Kidney glomerular epithelial cell (primary cell): ENCODE measurements at regions not wholly inside any gene's neighbourhood (a gene's known extent, or its start where the extent isn't known, plus 50 kb on each side); places are given as distances from the start of the nearest gene placed in this dataset.

Experiments used
- DNase-seq: peaks from one replicate; lab custom pipeline; 2025; lab: John Stamatoyannopoulos, UW

DNA sequence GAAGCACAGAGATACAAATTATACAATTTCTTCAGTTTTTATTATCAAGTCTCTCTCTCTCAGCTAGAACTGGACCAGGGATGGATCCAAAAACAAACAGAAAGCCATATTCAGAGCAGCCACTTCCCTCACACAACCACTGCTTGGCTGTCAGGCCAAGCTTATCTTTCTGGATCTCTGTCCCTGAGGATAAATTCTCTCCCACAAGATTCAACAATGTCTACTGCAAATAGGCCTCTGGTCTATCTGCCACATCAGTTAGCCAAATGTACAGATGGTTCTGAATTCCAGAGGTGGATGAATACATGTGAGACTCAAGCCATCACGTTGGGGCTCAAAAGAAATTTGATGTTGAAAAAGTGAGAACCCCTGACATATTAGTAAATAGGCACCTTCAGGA is 350.9 kb downstream of the LTN1 start:
- DNase-seq: no peak

DNA sequence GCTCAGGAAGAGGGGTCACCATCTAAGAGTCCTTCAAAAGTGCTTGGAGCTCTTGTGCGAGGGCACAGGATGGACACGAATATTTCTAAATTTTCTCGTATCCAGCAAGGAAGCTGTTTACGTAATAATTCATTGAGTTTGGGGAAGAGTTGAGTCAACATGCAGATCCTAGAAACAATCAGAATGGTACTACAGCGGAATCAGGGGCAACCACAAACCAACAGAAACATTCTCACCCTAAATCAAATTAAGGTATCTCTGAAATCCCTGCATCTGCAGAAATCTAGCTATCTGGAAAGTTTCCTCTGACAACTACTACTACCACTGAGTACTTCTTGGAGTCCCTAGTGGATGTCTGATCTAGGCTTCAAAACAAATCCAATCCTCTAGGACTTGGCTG is 352.4 kb downstream of the LTN1 start:
- no peak for DNase-seq

DNA sequence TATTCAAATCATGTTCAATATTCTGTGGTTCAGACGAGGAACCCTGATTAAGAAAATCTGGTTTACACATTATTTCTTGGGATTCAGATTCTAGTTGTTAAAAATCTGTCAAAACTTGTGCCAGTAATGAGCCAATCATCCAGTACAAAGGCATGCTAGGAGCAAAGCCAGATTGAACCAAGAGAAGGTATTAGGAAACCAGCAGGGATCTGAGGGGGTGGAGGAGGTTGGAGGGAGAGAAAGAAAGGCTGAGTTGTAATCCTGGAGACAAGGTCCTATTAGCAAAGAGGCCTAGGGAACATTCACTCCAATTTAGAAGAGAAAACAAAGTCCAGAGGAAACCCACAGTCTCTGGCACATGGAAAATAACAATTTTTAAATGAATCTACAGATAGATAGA is 352.9 kb downstream of the LTN1 start:
- DNase-seq: no peak

DNA sequence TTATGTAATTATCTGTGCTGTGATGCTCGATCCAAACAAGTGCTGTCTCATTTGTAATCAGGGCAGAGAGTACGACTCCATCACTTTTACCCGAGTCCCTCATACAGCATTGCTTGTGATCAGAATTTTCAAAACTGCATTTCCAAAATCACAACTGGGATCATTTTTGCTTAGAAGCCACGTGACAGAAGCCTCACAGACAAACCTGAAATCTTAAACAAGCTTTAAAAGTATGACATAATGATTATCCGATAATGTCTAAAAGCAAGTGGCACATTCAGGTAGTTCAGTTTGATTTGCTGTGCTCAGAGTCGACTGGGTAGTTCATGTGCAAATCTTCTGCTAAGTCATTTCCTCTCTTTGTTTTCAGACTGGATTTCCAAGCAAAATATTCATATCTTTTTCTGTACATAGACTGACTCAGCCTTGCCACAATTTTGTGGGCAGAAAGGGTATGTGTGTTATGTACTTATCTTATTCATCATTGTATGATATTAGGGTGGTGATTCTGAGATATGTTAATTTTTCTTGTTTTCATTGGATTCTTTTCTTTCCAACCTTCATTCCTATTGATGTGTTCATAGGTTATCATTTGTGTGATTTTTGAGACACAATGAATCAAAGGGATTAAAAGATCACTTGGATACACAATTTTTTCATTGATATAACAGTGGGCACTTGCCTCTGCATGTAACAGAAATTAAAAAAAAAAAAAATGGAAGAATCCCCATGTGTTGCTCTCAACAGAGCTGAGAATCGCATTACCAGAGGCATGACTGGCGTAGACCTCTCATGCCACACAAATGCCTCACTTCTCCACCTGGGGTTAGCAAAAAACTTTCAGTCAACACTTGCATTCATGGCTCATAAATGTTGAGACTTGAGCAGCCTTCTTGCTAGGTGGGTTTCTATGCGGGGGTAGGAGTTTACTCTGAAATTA is 355.7 kb downstream of the LTN1 start:
- DNase-seq: peak; percentile 80

DNA sequence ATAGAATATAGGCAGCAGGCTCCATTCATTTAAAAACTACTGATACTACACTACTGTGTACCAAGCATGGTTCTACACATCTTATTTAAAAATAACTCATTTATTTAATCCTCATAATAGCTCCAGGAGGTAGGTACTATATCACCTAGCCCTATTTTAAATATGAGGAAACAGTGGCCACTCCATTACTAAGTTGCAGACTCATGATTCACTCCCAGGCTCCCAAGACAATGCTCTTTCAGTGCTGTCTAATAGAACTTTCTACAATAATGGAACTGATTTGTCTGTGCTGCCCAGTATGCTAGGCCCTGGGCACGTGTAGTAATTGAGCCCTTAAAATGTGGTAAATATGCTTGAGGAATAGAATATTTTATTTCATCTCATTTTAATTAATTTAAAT is 357.1 kb downstream of the LTN1 start:
- no peak for DNase-seq

DNA sequence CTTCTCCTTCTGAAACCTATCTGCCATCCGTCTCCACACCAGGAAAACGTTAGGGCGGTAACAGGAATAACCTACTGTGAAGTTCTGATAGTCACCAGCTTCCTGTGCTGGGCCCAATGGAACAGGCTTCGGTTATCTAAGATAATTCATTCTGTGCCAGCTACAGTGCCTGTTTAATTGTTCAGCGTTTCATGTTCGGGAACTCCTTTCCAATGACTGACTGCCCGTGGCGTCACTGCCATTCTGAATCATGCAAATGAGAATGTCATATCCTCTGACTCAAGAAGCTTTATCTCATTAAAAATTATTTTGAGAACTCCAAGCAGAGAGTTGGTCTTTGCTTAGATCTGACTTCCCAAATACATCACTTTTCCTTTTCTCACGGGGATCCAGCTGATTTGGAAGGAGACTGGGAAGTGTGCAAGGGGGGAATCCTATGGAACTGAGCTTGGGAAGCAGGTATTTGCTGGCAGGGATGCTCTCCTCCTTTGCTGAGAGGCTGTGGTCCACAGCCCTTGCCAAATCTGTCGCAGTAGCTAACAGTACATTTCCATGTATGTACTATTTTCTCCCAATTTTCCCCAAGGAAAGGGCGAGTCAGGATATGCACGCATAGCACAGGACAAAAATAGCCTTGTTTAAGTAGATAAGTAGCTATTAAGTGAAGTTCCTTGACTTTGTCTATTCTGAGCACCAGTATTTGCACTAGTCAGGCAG is 358.7 kb downstream of the LTN1 start:
- no peak for DNase-seq

DNA sequence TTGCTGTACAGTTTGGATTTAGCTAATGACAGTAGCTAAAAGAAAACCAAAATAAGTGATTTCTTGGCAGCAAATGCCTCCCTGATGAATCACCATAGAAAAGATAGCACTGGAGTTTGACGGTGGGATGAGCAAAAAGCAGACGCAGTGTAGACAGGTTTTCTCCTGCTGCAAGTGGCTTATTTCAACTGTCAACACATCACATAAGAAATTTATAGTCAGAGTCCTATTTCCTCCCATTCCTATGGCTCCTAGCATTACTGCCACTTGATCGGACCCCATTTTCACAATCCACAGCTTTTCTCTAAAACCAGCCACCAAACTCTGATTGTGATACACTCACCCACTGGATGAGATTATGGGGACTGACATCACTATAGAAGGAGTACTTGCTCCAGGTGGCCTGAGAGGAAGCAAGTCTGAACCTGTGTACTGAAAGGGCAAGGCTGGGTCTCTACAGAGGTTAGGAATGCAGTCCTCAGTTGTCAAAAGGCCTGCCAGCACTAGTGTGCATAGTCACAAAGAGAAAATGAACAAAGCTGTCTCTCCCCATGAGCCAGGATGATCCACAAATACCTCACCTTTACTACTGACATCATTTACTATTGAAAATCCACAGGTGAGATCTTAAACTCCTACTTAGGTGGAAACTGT is 359.8 kb downstream of the LTN1 start:
- DNase-seq: peak; percentile 44

DNA sequence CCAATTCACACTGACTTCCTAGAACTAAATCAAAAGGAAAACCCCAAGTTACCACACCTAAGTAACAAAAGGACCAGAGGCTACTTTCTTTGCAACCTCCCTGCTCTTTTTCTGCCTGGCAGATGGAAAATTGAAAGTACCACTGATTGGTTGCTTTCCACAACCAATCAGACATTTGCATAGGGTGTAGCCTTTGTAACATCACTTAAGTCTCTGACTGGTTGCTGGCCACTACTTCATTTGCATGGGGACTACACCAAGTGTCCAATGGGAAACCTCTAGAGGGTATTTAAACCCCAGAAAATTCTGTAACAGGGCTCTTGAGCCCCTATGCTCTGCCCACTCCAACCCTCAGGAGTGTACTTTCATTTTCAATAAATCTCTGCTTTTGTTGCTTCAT is 365.0 kb downstream of the LTN1 start:
- DNase-seq: no peak

DNA sequence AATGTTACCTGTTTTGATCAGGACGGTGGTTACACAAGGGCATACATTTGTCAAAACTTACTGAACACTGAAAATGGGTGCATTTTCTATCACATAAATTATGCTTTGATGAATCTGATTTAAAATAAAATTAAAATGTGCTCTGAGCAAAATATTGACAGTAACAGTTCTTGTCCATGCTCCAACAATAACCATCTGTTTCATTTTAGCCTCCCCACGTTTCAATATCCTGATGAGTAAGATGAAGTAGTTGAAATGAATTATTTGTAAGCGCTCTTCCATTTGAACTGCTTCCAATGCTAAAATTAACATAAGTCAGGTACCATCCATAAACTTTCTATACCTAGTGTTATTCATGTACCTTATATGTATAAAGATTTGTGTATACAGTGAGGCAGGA is 365.4 kb downstream of the LTN1 start:
- DNase-seq: no peak

DNA sequence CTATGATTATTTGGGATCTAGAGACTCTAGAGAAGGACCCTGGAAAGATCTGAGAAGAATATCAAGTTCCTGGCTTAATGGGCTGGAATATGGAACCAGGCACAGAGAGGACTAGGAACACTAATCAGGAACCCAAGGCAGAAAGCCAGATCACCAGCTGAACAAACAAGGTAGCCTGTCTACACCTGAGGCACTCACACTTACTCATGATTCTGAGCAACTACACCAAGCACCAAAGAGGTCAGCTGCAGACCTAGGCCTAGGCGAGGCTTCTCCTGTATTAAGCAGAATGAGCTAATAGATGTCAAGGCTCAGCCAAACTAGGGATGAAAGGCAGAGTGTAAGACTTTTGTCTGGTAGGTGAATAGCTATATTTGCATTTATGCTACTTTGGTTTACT is 368.1 kb downstream of the LTN1 start:
- no peak for DNase-seq

DNA sequence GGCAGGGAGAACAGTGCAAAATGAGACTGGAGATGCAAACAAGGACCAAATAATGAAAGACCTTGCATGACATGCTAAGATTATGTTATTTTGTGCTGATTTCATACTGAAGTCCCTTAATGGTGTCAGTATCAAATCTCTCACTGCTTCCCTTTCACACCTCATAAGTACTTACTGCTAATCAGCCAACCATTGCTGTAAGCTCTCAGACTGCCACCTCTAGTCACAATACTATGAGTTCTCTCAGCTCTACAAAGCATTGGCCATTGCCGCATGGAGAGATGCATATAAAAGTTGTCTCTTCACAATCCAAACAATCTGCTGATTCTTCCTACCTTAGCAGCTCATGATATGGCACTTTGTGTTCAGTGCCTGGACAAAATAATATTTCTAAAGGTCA is 375.4 kb downstream of the LTN1 start:
- DNase-seq: no peak

DNA sequence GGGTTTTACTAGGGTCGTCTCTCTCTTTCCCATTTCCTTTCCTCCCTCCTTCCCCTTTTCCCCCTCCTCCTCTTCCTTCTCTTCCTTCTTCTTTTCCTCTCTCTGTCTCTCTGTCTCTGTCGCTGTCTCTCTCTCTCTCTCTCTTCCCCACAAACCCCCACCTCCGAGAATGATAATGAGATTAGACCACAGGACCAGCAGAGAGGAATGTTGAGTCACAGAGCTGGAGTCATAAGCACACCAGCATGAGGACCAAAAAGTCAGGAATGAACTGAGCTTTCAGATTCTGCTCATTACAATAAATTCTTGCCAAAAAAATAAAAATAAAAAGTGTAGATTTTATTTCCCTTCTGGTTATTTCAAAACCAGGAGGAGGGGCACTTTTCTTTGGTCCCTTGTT is 377.4 kb downstream of the LTN1 start:
- peak; percentile 5 for DNase-seq

DNA sequence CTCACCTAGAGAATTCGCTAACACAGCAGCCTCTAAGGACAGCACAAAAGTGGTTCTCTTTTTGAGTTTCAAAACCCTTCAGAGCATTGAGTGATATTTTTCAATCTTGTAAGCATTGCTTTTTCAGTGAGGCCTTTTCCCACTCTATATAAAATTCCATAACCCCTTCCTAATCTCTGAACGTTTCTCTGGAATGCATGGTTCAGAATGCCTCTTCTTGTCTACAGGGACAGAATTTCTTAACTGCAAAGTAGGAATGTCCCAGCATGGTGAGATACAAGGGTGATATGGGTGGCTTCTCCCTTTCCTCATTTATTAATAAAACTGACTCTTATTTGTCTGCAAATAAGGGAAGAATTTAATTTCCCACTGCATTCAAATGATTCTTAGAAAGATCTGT is 377.9 kb downstream of the LTN1 start:
- no peak for DNase-seq

DNA sequence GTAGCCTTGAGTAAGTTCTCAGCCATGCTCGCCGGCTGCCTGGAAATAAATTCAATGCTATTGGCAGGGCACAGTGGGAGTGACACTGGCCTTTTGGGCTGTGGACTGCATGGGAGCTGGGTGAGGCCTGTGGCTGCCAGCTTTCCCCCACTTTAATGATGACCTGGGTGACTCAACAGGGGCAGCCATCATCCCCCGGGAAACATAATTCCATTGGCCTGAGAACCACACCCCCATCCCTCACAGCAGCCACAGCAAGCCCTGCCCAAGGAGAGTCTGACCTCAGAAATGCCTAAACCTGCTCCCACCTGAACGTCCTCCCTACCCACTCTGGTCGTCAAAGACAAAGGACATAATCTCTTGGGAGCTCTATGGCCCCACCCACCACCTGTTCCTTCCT is 384.0 kb downstream of the LTN1 start:
- no peak for DNase-seq

DNA sequence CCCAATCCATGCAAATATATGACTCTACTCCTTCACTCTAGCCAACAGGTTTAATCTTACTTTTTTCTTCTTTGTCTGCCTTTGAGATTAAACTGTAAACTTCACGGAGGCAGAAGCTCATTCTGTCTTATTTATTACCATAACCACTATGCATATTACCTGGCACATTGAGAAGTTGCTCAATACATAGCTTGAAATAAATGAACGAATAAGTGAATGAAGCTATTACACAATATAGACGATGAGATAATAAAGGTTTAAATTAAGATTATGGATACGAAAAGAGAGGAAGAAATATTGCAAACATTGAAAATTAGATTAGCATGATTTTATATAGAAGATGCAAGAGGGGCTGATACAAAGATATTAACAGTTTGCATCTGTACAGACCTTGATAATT is 385.1 kb downstream of the LTN1 start:
- DNase-seq: no peak

DNA sequence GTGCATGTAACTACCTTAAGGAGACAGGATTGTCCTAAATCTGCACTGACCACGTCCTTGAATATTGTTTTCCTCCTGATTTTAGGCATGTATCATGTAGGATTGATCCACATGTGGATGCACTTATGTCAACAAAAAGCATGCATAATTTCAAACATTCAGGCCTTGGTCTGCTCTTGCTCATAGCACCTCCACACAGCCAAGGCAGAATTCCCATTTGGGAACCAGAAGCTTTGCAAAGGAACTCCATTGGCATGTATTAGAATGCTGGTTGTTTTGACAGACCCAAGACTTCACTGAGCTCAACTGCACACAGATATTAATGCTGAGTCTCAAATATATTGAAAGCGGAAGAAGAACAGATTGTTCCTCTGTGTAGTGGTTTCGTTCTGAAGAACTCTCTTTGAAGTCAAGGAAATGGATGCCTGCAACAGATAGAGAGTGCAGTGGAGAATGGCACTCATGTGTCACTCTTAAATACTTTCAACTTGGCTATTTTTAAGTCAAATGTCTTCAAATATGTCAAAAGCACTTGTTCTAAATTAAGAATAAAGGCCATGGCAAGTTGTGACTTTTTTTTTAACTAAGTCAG is 387.6 kb downstream of the LTN1 start:
- DNase-seq: no peak

DNA sequence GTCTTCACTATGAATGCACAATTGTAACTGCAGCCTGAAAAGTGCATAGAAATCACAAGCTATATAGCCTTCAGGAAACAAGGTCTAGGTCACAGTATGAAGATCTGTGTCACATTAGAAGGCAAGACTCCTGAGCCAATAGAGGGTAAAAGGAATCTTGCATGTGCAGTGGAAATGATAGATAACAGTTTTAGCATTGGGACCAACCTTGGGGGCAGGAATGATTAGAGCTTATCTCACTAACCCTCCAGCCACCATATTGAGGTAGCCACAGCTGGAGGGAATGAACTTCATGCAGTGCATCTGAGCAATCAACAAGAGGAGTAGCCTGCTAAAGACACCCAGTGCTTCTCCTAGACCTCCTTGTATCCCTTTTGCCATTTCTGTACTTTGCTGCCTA is 390.1 kb downstream of the LTN1 start:
- DNase-seq: no peak

DNA sequence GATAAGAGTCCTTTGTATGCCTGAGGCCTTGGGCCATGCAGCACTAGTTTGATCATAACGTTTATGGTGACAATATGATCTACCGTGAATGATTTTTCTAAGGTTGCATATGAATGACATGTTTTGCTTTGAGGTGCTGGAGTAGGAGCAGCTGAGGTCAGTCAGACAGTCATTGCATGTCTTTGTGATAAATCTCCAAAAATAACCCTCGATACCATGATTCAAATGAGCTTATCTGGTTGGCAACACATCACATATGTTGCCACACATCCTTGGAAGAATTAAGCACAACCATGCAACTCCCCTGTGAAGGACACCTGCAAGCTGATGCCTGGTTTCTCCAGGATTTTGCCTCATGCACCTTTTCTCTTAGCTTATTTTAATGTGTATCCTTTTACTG is 394.5 kb downstream of the LTN1 start:
- DNase-seq: no peak

DNA sequence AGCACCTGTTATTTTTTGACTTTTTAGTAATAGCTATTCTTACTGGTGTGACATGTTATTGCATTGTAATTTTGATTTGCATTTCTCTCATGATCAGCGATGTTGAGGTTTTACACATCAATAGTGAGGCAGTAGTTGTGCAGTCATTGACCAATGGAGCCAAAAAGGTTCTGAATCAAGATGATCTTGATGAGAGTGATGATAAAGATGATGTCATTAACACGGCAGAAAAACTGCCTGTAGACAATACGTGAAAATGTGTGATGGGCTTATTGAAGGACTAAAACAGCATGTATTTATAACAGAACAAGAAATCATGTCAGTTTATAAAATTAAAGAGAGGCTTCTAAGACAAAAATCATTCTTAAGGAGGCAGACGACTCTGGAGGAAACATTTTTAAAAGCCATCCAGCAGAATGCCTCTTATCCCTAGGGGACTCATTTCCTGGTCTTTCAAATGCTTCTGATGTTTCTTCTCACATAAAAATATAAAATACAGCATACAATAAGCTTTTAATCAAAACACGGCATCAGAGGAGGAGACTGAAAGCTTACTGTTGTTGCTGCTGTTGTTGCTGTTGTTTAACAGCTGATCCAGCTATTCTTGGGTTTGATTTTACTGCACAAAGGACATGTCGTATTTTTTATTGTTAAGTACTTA is 400.3 kb downstream of the LTN1 start:
- DNase-seq: no peak

DNA sequence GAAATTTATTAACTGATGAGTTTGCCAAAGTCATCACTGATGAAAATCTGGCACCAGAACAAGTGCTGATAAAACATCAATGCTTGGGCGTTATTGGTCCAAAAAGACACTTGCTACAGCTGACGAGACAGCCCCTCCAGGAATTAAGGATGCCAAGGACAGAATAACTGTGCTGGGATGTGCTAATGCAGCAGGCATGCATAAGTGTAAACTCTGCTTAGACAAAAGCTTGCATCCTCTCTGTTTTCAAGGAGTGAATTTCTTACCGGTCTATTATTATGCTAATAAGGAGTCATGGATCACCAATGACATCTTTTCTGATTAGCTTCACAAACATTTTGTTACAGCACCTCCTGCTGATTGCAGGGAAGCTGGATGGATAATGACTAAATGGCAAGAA is 402.0 kb downstream of the LTN1 start:
- DNase-seq: no peak

DNA sequence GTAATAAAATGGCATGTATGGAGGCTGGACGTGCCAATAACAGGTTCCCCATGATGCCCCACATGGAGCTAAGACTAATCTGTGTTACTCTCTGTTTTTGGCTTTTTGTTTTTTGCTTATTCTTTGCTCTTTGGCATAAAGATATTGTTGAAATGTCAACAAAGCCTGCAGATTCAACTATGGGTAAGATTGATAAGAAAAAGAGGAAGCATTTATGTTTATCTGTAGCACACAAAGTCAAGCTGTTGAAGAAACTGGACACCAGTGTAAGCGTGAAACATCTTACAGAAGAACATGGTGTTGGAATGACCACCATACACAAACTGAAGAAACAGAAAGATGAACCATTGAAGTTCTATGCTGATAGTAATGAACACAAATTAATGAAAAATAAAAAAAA is 402.7 kb downstream of the LTN1 start:
- DNase-seq: no peak

DNA sequence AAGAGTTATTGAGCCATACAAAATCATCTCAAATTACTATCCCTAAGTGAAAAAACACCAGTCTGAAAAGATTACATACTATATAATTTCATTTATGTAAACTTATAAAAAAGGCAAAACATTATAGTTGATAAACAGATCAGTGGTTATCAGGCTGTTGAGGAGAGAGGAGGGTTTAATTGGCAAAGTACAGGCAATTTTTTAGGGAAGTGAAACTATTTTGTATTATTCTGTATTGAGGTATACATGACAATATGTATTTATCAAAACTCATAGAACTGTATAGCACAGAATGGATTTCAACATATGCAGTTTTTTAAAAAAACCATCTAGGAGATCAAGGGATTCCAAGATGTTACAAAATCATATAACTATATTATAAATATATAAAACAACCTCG is 403.7 kb downstream of the LTN1 start:
- no peak for DNase-seq
